ENCODE measurements at regions not wholly inside any gene's neighbourhood (a gene's known extent, or its start where the extent isn't known, plus 50 kb on each side); places are given as distances from the start of the nearest gene placed in this dataset.

DNA sequence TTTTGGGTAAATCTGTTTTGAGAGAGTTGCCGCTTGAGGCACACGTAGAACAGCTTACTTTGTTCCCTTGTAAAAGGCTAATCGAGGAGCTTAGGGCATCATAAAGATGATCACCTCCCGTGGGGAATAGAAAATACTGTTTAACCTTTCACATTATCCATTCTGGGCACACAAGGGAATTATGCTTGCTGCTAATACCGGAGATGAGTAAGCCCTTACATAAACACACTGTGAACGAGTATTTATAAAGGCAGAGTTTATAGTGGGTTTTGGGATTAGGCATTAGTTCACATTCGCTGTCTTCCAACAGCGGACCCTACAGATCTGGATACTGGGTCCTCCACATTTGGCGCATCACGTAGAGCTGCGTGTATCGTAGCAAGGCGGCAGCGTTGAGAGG is 51.2 kb upstream of the CNTNAP4 start:
- TF ChIP-seq CTCF (IDR thresholded peaks at IDR 0.05) (no peak), POLR2A (IDR thresholded peaks at IDR 0.05) (no peak)
